ENCODE measurements at regions not wholly inside any gene's neighbourhood (a gene's known extent, or its start where the extent isn't known, plus 50 kb on each side); places are given as distances from the start of the nearest gene placed in this dataset.

DNA sequence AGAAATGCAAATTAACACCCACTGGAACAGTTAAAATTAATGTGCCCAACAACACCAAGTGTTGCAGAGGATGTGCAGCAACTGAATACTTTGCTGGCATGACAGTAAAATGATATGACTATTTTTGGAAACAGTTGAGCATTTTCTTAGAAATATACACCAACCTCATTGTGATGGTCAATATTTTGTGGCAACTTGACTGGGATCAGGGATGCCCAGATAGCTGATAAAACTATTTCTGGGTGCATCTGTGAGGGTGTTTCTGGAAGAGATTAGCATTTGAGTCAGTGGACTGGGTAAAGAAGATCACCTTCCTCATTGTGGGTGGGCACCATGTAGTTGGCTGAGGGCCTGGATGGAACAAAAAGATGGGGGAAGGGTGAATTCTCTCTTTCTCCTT is 57.9 kb downstream of the RPLP1 start:
- no peak for TF ChIP-seq POLR2A (IDR thresholded peaks at IDR 0.05; ENCODE audit: low read depth, low read length)
- TF ChIP-seq, protein P1, sequence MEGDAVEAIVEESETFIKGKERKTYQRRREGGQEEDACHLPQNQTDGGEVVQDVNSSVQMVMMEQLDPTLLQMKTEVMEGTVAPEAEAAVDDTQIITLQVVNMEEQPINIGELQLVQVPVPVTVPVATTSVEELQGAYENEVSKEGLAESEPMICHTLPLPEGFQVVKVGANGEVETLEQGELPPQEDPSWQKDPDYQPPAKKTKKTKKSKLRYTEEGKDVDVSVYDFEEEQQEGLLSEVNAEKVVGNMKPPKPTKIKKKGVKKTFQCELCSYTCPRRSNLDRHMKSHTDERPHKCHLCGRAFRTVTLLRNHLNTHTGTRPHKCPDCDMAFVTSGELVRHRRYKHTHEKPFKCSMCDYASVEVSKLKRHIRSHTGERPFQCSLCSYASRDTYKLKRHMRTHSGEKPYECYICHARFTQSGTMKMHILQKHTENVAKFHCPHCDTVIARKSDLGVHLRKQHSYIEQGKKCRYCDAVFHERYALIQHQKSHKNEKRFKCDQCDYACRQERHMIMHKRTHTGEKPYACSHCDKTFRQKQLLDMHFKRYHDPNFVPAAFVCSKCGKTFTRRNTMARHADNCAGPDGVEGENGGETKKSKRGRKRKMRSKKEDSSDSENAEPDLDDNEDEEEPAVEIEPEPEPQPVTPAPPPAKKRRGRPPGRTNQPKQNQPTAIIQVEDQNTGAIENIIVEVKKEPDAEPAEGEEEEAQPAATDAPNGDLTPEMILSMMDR (conservative IDR thresholded peaks at IDR 0.05; ENCODE audit: low read depth, low read length), result no peak
